ENCODE measurements at regions not wholly inside any gene's neighbourhood (a gene's known extent, or its start where the extent isn't known, plus 50 kb on each side); places are given as distances from the start of the nearest gene placed in this dataset.

DNA sequence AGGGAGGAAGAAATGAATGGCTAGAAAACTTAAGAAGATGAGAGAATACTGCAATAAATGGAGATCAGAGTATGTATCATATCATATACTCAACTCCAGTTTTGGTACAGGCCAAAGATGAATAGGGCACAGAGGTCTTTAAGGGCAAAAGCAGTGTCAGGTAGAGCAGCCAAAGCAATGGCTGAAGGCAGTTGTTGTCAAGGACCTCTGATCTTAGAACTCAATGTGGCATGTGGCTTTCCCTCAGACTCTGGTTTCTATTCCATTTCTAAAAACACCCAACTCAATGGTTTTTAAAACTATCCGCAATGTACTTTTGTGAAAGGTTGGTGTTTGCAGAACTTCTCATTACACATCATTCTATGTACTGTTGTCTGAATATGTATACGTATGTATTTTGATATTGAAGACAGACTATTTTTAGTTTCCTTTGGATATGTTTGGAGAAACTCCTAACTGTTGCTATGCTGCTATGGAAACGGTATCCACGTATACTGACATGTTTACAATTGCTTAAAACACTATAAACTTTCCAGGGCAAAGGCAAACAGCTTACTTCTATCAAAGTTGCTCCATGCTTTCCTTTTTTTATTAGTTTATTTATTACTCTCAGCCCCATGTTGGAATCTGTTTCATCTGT, 58.1 kb upstream of the PELI1 start:
- intact Hi-C loops (cut with micrococcal nuclease), result no loop called here
- no peak overlapping the region for H3K4me3 Mint-ChIP-seq
- WGBS (ENCODE audit: insufficient coverage), result 92% methylated on average over 2 of the region's 4 CpGs

DNA sequence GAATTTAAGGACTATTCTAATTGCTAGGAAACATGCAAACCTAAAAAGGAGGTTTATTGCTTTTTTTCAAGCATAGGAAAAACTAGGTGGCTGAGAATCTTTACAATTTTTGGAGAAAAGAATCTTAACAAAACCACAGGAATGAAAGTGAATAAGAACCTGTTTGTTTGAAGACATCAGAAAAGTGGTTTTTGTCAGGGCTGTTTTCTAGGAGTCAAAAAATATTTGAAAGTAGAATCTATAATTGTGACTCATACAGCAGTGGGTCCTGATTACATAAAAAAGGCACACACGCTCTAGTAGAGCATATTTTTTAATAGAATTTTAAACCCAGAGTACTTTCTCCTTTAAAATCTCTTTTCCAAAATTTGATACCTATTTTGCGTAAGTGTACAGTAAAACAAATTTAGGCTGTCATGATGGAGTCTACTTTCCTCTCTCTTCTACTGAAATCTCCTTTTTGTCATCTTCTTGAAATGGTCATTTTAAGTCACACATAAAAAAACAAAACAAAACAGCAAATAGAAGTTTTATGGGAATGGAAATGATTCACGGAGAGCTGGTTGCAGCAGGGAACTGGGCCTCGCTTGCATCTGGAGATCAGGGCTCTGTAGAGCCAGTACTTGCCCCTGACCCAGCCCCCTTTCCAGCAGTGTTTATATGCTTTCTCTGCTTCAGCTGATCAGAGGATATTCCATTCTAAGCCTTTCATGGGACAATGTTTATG, 59.1 kb upstream of the PELI1 start:
- peaks cover 24% of the 10 kb centered on the region for H3K4me1 Mint-ChIP-seq
- H2AFZ ChIP-seq (ENCODE audit: insufficient read depth, low read depth, low read length, poor library complexity, severe bottlenecking), result peak overlapping the region; percentile 49
- TF ChIP-seq, protein P1, sequence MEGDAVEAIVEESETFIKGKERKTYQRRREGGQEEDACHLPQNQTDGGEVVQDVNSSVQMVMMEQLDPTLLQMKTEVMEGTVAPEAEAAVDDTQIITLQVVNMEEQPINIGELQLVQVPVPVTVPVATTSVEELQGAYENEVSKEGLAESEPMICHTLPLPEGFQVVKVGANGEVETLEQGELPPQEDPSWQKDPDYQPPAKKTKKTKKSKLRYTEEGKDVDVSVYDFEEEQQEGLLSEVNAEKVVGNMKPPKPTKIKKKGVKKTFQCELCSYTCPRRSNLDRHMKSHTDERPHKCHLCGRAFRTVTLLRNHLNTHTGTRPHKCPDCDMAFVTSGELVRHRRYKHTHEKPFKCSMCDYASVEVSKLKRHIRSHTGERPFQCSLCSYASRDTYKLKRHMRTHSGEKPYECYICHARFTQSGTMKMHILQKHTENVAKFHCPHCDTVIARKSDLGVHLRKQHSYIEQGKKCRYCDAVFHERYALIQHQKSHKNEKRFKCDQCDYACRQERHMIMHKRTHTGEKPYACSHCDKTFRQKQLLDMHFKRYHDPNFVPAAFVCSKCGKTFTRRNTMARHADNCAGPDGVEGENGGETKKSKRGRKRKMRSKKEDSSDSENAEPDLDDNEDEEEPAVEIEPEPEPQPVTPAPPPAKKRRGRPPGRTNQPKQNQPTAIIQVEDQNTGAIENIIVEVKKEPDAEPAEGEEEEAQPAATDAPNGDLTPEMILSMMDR (IDR thresholded peaks at IDR 0.05), result no peak

More for the DNA sequence above, 58.1 kb upstream of the PELI1 start:
- Histone ChIP-seq H3K36me3 (replicated peaks in 1 of 2; ENCODE audit: control insufficient read depth in 1 of 2, insufficient read depth in 2 of 2, low read length in 2 of 2) (no peaks in the 10 kb centered on the region), H3K9me3 (replicated peaks in 1 of 2; ENCODE audit: control insufficient read depth in 1 of 2, insufficient read depth in 1 of 2, low read length in 2 of 2) (no peaks in the 10 kb centered on the region), H2AFZ (ENCODE audit: insufficient read depth, low read depth, low read length, poor library complexity, severe bottlenecking) (no peak overlapping the region), H4K20me1 (ENCODE audit: insufficient read depth, low read length) (no peaks in the 10 kb centered on the region), H3K4me3 (replicated peaks in 1 of 3; ENCODE audit: low read depth in 2 of 3, low read length in 3 of 3) (no peak overlapping the region), H3K9ac (ENCODE audit: insufficient read depth, low read length, poor library complexity, severe bottlenecking) (no peak overlapping the region), H3K27ac (ENCODE audit: low read depth in 1 of 2, low read length in 2 of 2) (no peak overlapping the region), H3K27me3 (ENCODE audit: control insufficient read depth in 2 of 2, insufficient read depth in 2 of 2, low read length in 2 of 2) (no peaks in the 10 kb centered on the region), H3K4me2 (replicated peaks; ENCODE audit: extremely low read depth, low read length, poor library complexity, severe bottlenecking) (no peak overlapping the region), H3K4me1 (ENCODE audit: control insufficient read depth in 1 of 2, insufficient read depth in 2 of 2, low read length in 2 of 2) (peaks cover 21 to 29% of the 10 kb centered on the region in 2 donors), H3K79me2 (ENCODE audit: insufficient read depth, low read length) (no peaks in the 10 kb centered on the region)
- Mint-ChIP-seq H3K36me3 (no peaks in the 10 kb centered on the region), H3K9me3 (no peaks in the 10 kb centered on the region), H3K27me3 (ENCODE audit: low read depth in 3 of 3) (no peaks in the 10 kb centered on the region), H3K27ac (peak overlapping the region in 5 of 7 donors; percentile 4 to 96 (median 7)), H3K4me1 (peaks cover 24% of the 10 kb centered on the region)
- TF ChIP-seq, protein P1 (IDR thresholded peaks at IDR 0.05), result no peak
- peak in 1 of 3 donors; percentile 36 for DNase-seq

More for the DNA sequence above, 59.1 kb upstream of the PELI1 start:
- peaks cover 21 to 29% of the 10 kb centered on the region in 2 donors for H3K4me1 ChIP-seq (ENCODE audit: control insufficient read depth in 1 of 2, insufficient read depth in 2 of 2, low read length in 2 of 2)
- peak overlapping the region; percentile 58 for H3K9ac ChIP-seq (ENCODE audit: insufficient read depth, low read length, poor library complexity, severe bottlenecking)
- no peaks in the 10 kb centered on the region for H3K9me3 ChIP-seq (replicated peaks in 1 of 2; ENCODE audit: control insufficient read depth in 1 of 2, insufficient read depth in 1 of 2, low read length in 2 of 2)
- no peaks in the 10 kb centered on the region for H3K36me3 ChIP-seq (replicated peaks in 1 of 2; ENCODE audit: control insufficient read depth in 1 of 2, insufficient read depth in 2 of 2, low read length in 2 of 2)
- no peaks in the 10 kb centered on the region for H3K27me3 ChIP-seq (ENCODE audit: control insufficient read depth in 2 of 2, insufficient read depth in 2 of 2, low read length in 2 of 2)
- DNase-seq, result no peak
- H4K20me1 ChIP-seq (ENCODE audit: insufficient read depth, low read length), result no peaks in the 10 kb centered on the region
- H3K4me2 ChIP-seq (replicated peaks; ENCODE audit: extremely low read depth, low read length, poor library complexity, severe bottlenecking), result peak overlapping the region; percentile 64
- peak overlapping the region in 1 of 2 donors; percentile 30 for H3K4me3 Mint-ChIP-seq
- intact Hi-C loops (cut with micrococcal nuclease), result no loop called here
- no peaks in the 10 kb centered on the region for H3K36me3 Mint-ChIP-seq
- H3K27ac Mint-ChIP-seq, result peak overlapping the region; percentile 94 to 99 (median 97)
- H3K27ac ChIP-seq (ENCODE audit: low read depth in 1 of 2, low read length in 2 of 2), result peak overlapping the region; percentile 90 to 92
- H3K79me2 ChIP-seq (ENCODE audit: insufficient read depth, low read length), result no peaks in the 10 kb centered on the region
- no CpG with 5 or more reads among the region's 4 CpGs for WGBS (ENCODE audit: insufficient coverage)
- no peaks in the 10 kb centered on the region for H3K27me3 Mint-ChIP-seq (ENCODE audit: low read depth in 3 of 3)
- H3K4me3 ChIP-seq (replicated peaks in 1 of 3; ENCODE audit: low read depth in 2 of 3, low read length in 3 of 3), result peak overlapping the region in 1 of 3 experiments; percentile 57
- H3K9me3 Mint-ChIP-seq, result no peaks in the 10 kb centered on the region
